Renal cortical epithelial cell (primary cell): ENCODE measurements at regions not wholly inside any gene's neighbourhood (a gene's known extent, or its start where the extent isn't known, plus 50 kb on each side); places are given as distances from the start of the nearest gene placed in this dataset.

Source experiments
- DNase-seq: peaks from one replicate; pipeline ENCODE4 v3.0.0-alpha.2; 2011; ENCODE audit warnings: low read depth

DNA sequence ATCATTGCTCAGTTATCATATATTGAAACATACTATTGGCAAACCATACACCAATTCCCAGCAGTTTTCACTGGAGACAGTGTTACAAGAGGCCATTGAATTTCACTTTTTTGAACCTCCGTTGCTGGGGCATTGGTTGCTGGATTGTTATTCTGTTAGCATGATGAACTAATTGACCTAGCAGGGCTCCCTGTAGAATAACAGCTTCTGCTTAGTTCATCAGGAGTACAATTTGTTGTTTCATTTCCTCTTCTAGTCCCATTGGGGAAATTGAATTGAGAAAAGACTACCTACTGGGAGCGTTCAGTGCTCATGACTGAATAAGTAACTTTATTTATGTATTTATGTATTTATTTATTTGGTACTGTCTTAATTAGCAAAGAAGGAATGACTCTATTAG, 151.6 kb downstream of the SLIT2 start:
- DNase-seq = no peak

DNA sequence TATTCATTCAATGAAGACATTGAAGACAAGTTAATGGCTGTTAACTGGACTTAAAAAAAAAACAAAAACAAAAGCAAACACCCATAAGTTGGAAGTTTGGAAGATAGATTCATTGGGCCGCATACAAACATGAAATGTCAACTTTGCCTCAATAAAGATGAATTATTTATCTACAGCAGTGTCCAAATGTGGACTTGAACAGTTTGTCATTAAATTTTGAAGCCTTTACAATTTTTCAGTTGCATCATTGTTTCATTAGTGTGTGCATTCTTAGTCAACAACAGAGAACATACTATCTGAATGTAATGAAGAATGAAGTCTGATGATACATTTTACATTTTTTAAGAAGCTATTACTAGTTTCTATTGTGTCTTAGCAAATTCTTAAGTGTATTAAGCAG, 152.1 kb downstream of the SLIT2 start:
- DNase-seq = no peak

DNA sequence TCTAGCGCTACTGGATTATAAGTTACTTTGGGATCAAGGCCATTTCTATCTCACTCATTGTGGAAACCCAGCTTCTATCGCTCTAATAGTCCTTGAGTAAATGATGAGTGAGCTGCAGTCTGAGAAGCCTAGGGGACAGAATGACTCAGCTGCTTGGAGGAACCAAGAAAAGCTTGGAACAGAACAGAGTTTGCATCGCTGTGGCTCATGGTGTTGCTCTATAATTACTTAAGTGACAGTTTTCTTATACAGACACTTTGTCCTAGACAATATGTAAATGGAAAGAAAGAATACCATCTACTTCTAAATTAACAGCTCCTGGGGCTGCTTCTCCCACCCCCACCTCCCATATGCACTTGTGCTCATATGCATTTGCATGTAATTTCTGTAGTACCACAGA, 156.9 kb downstream of the SLIT2 start:
- DNase-seq = peak; percentile 30

DNA sequence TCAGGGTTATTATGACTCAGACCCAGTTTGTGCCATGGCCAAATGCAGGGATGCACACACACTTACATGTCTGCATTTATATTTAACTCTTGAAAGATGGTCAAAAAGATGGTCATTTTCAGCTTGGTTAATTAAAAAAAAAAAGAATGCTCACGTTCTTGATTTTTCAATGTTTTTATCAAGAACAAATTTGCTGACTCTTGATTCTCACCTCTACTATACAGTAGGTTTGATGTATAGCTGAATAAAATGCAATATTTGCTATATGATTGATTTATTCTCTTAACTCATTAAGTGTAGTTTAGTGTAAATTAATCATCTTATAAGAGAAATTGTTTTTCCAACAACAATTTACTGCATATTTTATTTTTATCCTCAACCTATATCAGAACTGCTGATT, 160.4 kb downstream of the SLIT2 start:
- DNase-seq = no peak

DNA sequence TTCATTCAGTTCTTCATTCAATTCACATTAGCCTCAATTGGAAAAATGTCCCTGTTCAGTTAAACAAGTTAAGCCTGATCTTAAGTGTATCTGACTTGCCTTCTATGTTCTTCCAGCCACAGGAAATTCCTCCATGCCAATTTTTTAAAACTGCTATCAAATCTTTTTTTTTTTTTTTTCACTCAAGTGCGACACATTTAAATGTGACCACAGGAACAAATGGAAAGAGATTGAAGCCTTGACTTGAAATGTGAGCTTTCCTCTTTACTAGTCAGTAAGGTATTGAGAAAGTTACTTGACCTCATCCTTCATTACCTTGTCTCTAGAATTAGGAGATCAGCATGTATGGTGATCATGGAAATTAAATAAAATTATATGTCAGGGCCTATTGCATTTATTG, 165.1 kb downstream of the SLIT2 start:
- peak; percentile 71 for DNase-seq

DNA sequence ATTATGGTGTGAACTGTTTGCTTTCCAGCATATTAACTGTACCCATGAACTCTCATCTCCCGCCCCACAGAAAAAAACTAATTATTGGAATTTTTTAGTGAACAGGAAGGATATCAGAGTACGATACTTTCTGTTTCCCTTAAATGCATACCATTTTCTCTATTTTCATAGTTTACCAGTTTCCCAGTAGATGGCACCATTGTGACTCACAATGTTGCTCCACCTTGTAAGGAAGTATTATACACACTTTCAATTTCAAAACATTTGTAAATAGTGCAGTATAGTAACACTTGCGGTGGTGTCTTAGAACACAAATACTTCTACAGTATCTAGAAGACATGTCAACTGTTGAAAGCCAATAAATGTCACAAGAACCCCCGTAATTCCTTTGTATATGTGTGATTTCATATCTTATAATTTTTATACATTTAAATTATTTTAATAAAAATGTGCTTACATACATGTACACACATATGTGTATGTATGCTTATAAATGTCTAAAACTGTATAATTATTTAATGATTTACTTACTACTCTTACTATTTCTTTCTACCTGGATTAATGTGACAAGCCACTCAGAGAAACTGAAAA, 167.3 kb downstream of the SLIT2 start:
- peak; percentile 82 for DNase-seq

DNA sequence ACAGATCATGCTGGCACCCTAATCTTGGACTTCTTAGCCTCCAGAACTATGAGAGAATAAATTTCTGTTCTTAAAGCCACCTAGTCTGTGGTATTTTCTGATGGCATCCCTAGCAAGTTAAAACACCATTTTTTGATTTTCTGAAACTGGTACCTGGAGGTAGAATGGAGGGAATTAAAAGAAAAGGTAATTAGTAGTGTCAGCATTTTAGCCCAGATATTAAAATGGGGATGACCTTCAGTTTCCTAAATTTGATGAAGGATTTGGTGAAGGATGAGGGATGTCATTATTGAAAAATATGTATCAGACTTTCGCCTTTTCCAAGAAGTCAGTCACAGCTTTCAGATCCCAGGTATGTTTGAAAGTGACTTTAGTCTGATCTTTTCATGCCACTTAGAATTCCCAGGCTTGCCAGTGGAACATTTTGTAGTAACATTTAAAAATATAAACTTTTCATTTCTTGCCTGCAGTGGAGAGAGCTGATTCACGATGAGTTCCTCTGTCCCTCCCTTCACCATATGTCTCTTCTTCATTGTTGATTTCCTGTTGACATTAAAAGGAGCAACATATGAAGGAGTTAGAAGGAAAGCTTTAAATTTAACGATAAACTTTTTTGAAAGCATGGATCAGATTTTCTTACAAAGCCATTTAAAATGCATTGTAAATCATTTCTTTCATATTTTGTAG, 169.4 kb downstream of the SLIT2 start:
- no peak for DNase-seq

DNA sequence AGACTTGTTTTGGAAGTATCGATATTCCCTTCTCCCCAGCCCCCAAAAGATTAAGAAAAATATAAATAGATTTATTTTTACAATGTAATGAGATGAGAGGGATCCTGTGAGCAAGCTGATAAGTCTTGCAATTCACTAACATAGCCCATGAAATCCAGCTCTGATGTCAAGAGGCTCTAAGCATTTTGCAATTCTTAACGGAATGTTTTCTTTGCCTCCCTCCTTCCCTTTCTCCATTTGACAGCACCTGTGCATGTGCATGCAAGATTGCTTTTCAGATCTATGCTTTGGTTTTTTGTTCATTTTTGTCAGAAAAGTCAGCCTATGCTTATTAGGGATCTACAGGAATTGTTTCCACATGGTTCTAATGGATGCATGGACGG, 169.9 kb downstream of the SLIT2 start:
- DNase-seq = no peak

DNA sequence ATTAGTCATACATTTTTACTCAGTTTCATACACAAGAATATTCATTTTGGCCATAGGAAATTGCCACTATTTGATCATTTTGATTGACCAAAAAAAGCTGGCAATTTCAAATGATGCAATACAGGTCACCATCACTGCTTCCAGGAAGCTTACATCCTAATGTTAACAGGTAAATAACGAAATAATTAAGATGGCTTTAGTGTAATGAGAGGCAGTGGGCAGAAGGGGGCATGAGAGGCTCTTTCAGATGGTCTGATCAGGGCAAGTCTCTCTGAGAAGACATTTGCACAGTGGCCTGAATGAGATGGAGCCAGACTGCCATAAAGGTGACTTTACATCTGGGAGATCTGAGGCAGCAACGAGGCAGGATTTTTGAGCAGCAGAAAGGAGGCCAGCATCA, 170.7 kb downstream of the SLIT2 start:
- DNase-seq = peak; percentile 74

DNA sequence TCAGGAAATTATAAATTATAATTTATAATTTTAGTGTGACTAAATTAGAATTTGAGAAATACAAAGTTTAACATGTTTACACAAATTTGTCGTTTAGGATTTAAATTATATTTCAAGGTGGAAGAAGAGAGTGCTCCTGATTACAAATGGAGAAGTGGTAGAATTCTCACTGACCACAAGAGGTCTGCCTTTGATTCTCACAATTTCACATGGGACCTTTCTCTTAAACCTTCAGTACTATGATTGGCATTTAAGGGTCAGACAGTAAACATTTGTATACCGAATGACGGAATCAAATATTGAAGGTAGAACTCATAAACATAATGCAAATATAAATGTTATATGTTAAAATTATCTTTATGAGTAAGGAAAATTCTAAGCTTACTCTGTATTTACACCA, 171.7 kb downstream of the SLIT2 start:
- no peak for DNase-seq

DNA sequence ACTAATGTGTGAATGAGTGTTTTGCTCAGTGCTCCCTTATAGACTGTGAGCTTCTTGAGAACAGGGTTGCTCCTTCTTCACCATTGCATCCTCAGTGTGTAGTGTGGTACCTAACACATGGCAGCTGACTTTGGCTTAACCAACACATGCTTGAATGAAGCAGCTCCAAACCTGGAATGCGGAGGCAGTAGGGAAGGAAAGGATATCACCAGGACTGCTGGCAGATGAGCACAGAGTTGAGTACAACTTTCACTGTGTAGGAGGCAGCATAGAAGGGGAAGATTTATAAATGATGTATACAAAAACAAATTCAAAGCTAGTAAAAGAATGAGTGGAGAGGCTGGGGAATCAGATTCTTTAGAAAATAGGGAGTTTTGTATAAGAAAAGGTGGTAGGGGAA, 174.3 kb downstream of the SLIT2 start:
- no peak for DNase-seq

DNA sequence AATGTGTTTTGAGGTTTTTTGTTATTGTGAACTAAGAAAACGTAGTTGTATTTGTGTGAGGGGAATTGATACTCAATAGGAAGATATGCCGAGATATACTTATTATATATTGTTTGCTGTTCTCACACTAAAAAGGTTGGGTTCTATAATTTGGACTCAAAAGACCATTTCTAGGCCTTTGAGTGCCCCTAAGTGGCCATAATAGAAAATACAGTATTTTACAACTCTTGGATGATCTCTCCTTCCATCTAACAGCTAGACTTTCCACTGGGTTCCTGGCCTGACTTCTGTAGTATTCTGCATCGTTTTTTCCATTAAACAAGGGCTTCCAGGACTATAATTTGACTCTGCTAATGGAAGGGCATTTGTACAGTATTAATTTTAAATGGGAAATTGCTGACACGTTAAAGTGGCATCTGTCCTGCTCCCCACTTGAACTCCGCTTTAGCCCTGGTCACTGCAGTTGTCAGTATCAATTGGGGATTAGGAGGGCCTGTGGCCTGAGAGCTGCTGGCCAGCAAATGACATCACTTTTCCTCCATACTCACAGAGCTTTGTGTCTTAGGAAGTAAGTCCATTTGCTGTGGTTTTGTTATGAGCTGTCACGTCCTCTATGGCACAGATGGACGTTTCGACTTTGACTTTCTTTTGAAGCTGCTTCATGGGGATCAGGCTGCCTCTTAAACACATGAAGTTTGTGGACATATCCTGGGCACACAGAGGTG, 176.9 kb downstream of the SLIT2 start:
- no peak for DNase-seq

DNA sequence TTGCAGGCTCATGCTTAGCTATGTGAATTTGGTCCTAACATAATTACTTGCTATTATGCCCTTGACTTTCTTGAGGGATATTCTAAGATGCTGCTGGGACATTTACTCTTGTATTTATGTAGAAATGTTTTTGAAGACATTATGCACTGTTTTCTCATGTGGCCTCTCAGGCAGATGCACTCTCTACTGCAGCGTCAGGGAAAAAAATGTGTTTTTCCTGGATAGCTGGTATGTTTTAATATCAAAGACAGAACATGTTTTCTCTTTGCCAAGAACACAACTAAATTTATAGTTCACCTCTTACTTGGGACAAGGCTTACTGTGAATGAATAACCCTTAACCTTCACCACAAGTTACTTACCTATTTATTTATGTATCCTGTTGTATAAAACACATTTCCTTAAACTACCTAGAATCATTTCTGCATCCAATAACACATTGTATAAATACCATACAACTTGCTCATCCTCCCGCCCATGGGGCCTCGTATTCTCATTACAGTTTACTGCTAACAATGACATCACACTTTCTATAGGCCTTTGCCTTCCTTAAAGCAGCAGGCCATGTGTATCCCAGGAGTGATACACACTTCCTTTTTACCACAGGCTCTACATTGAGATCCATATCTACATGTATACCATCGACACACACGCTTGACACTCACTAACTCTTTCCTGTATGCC, 178.7 kb downstream of the SLIT2 start:
- no peak for DNase-seq

DNA sequence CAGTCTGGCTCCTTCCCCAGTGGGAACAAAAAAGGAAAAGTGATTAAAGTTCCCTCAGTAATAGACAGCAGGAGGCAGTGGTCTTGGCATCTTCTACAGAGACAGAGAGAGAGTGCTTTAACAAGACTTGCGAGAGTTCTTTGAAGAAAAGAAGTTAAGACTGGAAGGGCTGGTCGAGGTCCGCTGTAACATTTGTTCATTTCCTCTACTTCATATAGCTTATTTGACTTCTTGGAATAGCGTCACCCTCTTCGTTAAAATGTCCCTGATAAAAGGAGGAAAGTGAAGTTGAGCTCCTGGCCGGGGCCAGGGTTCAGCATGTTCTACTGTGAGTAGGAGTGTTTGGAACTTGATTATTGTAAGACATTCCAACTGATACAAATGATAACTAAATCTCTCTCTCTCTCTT, 179.8 kb downstream of the SLIT2 start:
- DNase-seq = no peak

DNA sequence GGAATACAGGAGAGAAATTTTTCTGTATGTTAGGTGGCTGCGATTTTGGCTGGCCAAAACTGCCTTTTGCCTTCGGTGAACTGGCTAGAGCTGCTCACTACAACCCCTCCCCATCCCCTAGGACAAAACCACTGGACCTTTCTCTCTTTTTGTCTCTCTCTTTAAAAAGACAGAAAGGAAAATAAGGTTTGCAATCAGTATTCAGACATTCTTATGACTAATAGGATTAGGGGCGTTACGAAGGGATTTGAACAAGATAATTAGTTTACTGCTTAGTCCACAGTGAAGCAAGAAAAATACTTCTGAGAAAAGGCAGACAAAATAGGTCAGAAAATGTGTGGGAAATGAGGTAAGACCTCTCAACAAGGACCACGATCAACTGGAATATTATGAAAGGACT, 180.4 kb downstream of the SLIT2 start:
- DNase-seq = peak; percentile 66

DNA sequence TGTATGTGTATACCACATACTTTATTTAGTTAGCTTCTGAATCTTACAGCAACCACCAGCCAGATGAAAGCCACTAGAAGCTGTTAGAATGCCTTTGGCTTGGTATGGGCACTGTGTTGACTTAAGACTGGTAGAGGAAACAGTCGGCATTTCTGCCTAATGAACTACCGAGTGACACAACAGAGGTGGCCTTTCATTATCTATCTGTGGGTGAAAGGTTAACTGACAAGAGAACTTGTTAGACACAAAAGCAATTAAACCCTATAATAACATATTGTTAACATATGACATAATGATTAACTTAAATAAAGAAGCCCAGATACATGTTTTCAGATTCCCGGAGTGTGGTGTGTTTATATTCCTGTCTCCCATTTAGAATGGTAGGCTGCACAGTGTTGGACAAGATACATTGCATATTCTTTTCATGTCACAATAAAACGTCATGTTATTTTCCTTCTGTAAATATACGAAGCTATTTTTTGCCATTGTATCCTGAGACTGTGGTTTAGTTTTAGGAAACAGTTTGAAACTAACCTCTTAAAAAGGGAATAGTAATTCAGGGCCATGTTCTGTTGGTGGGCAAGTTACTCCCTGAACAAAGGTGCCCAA, 181.5 kb downstream of the SLIT2 start:
- peak; percentile 63 for DNase-seq

DNA sequence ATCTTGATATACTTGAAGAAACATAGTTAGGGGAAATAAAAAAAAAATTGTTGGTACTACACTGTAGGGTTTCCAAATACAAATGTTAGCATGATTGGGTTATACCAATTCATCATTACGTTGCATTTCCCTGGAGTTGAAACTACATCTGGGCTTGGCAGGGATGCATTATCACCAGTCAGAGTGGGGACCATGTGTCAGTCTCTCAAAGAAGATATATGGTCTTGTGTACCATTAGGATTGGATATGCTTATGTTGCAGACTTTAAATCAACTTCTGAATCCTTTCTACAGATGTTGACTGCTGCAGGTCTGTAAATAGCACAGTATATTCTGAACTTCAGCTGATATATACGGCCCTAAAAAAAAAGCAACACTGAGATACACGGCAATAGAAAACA, 188.5 kb downstream of the SLIT2 start:
- no peak for DNase-seq

DNA sequence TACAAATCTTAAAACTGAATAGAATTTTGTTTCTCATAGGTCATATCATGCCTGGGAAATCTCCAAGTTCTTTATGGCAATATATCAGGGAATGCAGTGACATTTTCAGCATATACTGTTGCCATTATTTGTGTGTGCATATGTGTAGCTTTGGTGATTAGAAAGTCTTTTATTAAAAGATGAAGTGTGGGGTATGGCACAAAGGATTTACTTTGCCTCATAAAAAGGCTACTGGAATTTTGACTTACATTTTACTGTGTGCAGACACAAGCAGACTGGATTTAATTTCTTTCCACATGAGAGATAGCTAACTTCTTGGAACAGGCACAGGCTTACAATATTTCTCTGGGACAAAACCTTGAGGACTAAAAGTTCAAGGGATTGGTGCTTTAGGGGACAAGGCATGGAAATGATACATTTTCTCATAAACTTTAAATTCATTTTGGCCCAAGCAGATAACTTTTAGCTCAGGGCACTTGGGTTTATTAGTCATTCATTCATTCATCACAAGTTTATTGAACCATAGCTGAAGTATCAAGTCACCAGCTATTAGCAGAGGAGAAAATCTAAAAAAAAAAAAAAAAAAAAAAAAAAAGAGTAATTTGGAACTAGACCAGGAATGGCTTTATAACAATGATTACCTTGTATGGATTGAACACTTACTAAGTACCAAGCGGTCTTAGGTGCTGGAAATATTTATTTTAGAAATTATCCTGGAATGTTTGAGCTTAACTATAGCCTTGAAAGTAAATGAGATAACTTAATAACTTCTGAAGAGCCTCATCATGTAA, 191.5 kb downstream of the SLIT2 start:
- peak; percentile 84 for DNase-seq

DNA sequence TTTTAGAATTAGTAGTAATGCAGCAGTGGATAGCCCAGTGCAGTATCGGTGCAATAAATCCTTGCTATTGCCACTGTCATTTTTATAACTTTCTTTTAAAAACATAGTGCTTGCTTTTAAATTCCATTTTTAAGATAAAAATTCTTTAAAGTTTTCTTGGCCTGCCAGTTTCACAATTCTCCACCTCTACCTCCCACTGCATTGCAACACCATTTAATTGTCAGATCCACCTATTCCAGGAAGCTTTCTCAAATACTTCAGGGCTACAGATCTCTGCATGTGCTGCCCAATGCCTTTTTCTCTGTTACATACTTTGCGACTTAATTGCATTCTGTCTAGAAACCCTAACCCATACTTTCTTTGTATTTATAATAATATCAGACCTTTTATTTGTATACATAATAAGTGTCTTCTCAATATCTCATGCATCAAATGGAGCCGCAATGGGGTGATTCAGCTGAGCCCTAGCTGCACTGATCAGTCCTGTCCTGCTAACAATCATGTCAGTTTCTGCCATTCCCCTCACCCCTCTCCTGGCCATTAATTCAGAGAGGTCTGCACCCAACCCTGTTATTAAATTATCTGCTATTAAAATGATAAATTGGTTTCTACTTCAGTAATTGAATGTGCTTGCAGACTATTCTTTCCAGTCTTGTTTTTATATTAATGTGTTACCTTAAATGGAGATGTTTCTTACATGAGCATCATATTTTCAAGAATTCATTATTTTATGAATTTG, 193.1 kb downstream of the SLIT2 start:
- DNase-seq = peak; percentile 68

DNA sequence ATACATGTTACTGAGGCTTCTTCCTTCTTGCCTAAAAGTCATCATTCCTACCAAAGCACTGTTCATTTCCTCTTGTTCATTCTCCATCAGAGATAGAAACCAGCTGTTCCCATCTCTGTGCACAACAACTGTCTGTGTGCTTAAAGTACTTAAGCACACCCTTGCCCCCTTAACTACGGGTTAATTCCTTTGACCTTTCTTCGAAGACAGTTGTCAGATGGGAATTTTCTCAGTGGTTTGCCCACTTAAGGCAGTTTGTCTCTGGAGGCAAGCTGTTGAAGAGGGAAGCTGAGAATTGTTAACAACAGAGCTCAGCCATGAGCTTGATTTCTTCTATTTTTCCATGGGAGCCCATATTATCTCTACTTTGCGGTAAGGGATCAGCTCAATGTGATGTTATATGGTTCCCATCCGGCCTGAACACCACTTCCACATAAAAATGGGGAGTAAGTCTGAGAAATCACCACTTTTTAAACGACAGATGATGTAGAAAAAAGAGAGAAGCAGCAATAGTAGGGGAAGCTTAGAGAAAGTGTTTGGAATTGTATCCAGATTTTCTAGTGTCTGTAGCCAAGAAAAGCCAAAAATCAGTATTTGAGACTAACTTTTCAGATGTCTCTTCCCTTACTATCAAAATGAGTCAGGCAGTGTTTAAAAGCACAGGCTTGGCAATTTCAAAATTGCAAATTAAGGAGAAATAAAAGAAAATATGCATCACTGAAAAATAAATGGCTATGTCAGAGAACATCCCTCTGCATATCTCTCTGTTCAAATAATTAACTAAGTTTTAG, 194.4 kb downstream of the SLIT2 start:
- no peak for DNase-seq
